Trophoblast cell (in vitro differentiated cells and primary cell): ENCODE measurements at regions not wholly inside any gene's neighbourhood (a gene's known extent, or its start where the extent isn't known, plus 50 kb on each side); places are given as distances from the start of the nearest gene placed in this dataset.

Experiments used
- DNase-seq, 2 donors: peaks; one replicate each; pipeline ENCODE4 v3.0.0-alpha.2; 2016
- H2AFZ ChIP-seq: 2 replicates; pipeline ENCODE4 v1.6.1; 2013; ENCODE audit warnings: low read length, moderate library complexity, mild to moderate bottlenecking; ENCODE audit not compliant: insufficient read depth, poor library complexity
- H2AK5ac ChIP-seq: 2 replicates; pipeline ENCODE4 v1.6.1; 2013; ENCODE audit warnings: mild to moderate bottlenecking, low read length
- H2BK120ac ChIP-seq: 2 replicates; pipeline ENCODE4 v1.6.1; 2013; ENCODE audit warnings: low read length, mild to moderate bottlenecking, moderate library complexity; ENCODE audit not compliant: insufficient read depth, poor library complexity
- H2BK12ac ChIP-seq: 2 replicates; pipeline ENCODE4 v1.6.1; 2013; ENCODE audit warnings: mild to moderate bottlenecking, low read length, moderate library complexity
- H2BK5ac ChIP-seq: 2 replicates; pipeline ENCODE4 v1.6.1; 2013; ENCODE audit warnings: low read length, low read depth, moderate library complexity, mild to moderate bottlenecking; ENCODE audit not compliant: poor library complexity
- H3K14ac ChIP-seq: 2 replicates; pipeline ENCODE4 v1.6.1; 2013; ENCODE audit warnings: mild to moderate bottlenecking, low read length
- H3K18ac ChIP-seq: 2 replicates; pipeline ENCODE4 v1.6.1; 2013; ENCODE audit warnings: mild to moderate bottlenecking, low read length
- H3K23ac ChIP-seq: 2 replicates; pipeline ENCODE4 v1.6.1; 2013; ENCODE audit warnings: low read length
- H3K27ac ChIP-seq: 2 replicates; pipeline ENCODE4 v1.5.1; 2013; ENCODE audit warnings: low read depth, mild to moderate bottlenecking, inconsistent platforms, low read length, moderate library complexity
- H3K27me3 ChIP-seq: 2 replicates; pipeline ENCODE4 v1.6.1; 2013; ENCODE audit warnings: inconsistent platforms, mild to moderate bottlenecking, low read length, moderate library complexity; ENCODE audit not compliant: insufficient read depth
- H3K36me3 ChIP-seq, 2 experiments: 1 replicate in 1 of 2; 2 replicates in 1 of 2; pipeline ENCODE4 v1.6.1; 2013; ENCODE audit warnings: low read length in 2 of 2, mild to moderate bottlenecking in 2 of 2, moderate library complexity in 1 of 2; ENCODE audit not compliant: insufficient read depth in 2 of 2, control insufficient read depth in 1 of 2
- H3K4ac ChIP-seq: 2 replicates; pipeline ENCODE4 v1.6.1; 2013; ENCODE audit warnings: low read depth, mild to moderate bottlenecking, low read length, moderate library complexity
- H3K4me1 ChIP-seq, 2 experiments: 1 replicate in 1 of 2; 2 replicates in 1 of 2; pipeline ENCODE4 v1.6.1; 2013; ENCODE audit warnings: low read length in 2 of 2, mild to moderate bottlenecking in 2 of 2, moderate library complexity in 1 of 2; ENCODE audit not compliant: insufficient read depth in 2 of 2, control insufficient read depth in 1 of 2
- H3K4me2 ChIP-seq: 2 replicates; pipeline ENCODE4 v1.6.1; 2013; ENCODE audit warnings: inconsistent platforms, mild to moderate bottlenecking, low read length, moderate library complexity
- H3K4me3 ChIP-seq: 2 replicates; pipeline ENCODE4 v1.5.1; 2013; ENCODE audit warnings: mild to moderate bottlenecking, low read depth, low read length, inconsistent platforms
- H3K79me1 ChIP-seq: one replicate; pipeline ENCODE4 v1.6.1; 2013; ENCODE audit warnings: low read length
- H3K79me2 ChIP-seq: 2 replicates; pipeline ENCODE4 v1.6.1; 2013; ENCODE audit warnings: low read length, mild to moderate bottlenecking; ENCODE audit not compliant: control insufficient read depth, insufficient read depth, poor library complexity
- H3K9ac ChIP-seq: 2 replicates; pipeline ENCODE4 v1.6.1; 2013; ENCODE audit warnings: mild to moderate bottlenecking, low read length
- H3K9me3 ChIP-seq: 2 replicates; pipeline ENCODE4 v1.6.1; 2013; ENCODE audit warnings: low read depth, mild to moderate bottlenecking, control low read depth, inconsistent platforms, low read length; ENCODE audit not compliant: insufficient read depth
- H4K12ac ChIP-seq: 2 replicates; pipeline ENCODE4 v1.6.1; 2013; ENCODE audit warnings: low read depth, mild to moderate bottlenecking, low read length, moderate library complexity
- H4K8ac ChIP-seq: 2 replicates; pipeline ENCODE4 v1.6.1; 2013; ENCODE audit warnings: low read depth, mild to moderate bottlenecking, low read length, moderate library complexity
- H4K91ac ChIP-seq: one replicate; pipeline ENCODE4 v1.6.1; 2013; ENCODE audit warnings: low read depth, mild to moderate bottlenecking, low read length, moderate library complexity
- WGBS: extraction: QIAGEN DNeasy Blood & Tissue Kit; methylation state at CpG from one replicate; pipeline ENCODE4 v1.1.7; 2013; ENCODE audit warnings: missing lambda C conversion rate; ENCODE audit not compliant: insufficient read length, insufficient coverage; ENCODE audit errors: extremely low coverage; 5-methylcytosine and 5-hydroxymethylcytosine counted together

DNA sequence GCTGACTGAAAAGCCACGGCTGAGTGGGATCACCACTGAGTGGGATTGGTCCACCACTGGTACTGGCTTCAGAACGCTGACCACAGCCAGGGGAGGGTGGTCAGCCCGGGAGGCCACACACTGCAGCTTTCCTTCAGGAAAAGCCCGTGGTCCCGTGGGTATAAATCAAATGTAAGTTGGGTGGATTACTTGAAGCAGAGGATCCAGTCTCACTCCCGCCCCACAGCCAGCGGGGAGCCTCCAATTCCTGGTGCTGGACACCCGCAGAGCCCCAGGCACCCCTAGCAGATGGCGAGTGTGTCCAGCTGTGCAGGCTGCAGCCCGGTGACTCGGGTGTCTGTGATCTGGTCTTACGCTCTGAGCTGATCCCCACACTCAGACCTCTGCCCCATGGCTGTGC lies 231.1 kb upstream of the ZNF32 start:
- no peak overlapping the region for H3K18ac ChIP-seq
- H3K23ac ChIP-seq = no peak overlapping the region
- no peaks in the 10 kb centered on the region for H3K36me3 ChIP-seq
- H4K12ac ChIP-seq = no peak overlapping the region
- no peak overlapping the region for H3K27ac ChIP-seq
- H3K27me3 ChIP-seq = no peaks in the 10 kb centered on the region
- no peak overlapping the region for H3K4ac ChIP-seq
- H4K8ac ChIP-seq = no peak overlapping the region
- no peaks in the 10 kb centered on the region for H3K79me1 ChIP-seq
- no peak overlapping the region for H3K14ac ChIP-seq
- no peak overlapping the region for H2BK12ac ChIP-seq
- no peak overlapping the region for H4K91ac ChIP-seq
- no peak overlapping the region for H3K4me2 ChIP-seq
- no peak overlapping the region for H2AFZ ChIP-seq
- no peak for DNase-seq
- no peaks in the 10 kb centered on the region for H3K79me2 ChIP-seq
- no peaks in the 10 kb centered on the region for H3K4me1 ChIP-seq
- no CpG with 5 or more reads among the region's 12 CpGs for WGBS
- no peak overlapping the region for H2AK5ac ChIP-seq
- no peak overlapping the region for H2BK5ac ChIP-seq
- H2BK120ac ChIP-seq = no peak overlapping the region
- no peaks in the 10 kb centered on the region for H3K9me3 ChIP-seq
- H3K9ac ChIP-seq = no peak overlapping the region
- no peak overlapping the region for H3K4me3 ChIP-seq

DNA sequence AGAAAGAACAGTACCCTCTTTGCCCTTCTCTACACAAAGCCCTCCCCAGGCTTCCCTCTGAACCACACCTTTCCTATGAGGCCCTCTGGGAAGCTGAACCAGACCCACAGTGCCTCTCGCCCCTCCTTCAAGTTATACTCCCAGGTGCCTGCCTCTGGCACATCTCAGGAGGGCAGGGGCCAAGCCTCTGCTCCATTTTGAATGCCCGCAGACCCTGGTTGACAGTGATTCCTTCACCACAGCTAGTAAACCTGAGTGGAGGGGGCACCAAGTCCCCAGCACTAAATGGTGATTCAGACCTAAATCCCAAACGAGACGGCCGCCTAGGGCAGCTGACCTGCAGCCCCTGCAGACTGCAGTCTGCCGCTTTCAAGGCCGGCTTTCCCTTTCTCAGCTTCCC lies 230.5 kb upstream of the ZNF32 start:
- H3K4me3 ChIP-seq = no peak overlapping the region
- no peaks in the 10 kb centered on the region for H3K27me3 ChIP-seq
- no peaks in the 10 kb centered on the region for H3K4me1 ChIP-seq
- no peak overlapping the region for H2BK12ac ChIP-seq
- no peak overlapping the region for H4K8ac ChIP-seq
- no peak overlapping the region for H4K12ac ChIP-seq
- H2AK5ac ChIP-seq = no peak overlapping the region
- no peak overlapping the region for H3K9ac ChIP-seq
- H2BK120ac ChIP-seq = peak overlapping the region; percentile 12
- no peak overlapping the region for H2BK5ac ChIP-seq
- no peaks in the 10 kb centered on the region for H3K79me2 ChIP-seq
- no CpG with 5 or more reads among the region's 7 CpGs for WGBS
- H3K23ac ChIP-seq = no peak overlapping the region
- H3K27ac ChIP-seq = no peak overlapping the region
- H3K9me3 ChIP-seq = no peaks in the 10 kb centered on the region
- H3K14ac ChIP-seq = no peak overlapping the region
- no peak overlapping the region for H3K4me2 ChIP-seq
- no peak overlapping the region for H3K4ac ChIP-seq
- H3K79me1 ChIP-seq = no peaks in the 10 kb centered on the region
- no peak overlapping the region for H3K18ac ChIP-seq
- no peak for DNase-seq
- H3K36me3 ChIP-seq = no peaks in the 10 kb centered on the region
- peak overlapping the region; percentile 13 for H4K91ac ChIP-seq
- no peak overlapping the region for H2AFZ ChIP-seq

DNA sequence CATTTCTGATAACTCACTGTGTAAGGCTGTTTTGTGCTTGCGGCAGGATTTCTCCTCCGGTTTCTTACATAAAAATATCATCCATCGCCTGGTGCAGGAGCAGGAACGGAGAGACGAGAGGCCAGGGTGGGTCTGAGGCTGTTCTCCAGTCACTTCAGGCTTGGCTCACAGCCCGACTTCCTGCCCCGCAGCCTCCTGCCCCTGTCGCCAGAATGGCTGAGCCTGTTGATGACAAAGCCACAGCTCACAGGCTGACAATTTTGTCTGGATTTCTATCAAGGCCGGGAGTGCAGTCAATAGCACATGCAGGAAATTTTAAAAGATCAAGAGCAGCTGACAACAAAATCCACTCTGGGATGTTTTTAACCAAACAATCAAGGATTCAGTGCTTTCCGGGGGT lies 229.7 kb upstream of the ZNF32 start:
- Histone ChIP-seq H3K4ac (no peak overlapping the region), H3K4me2 (no peak overlapping the region), H3K4me1 (no peaks in the 10 kb centered on the region), H3K79me1 (no peaks in the 10 kb centered on the region), H2BK12ac (no peak overlapping the region), H3K14ac (no peak overlapping the region), H3K36me3 (no peaks in the 10 kb centered on the region), H2BK5ac (no peak overlapping the region), H3K9ac (no peak overlapping the region), H3K27me3 (no peaks in the 10 kb centered on the region), H2BK120ac (no peak overlapping the region), H3K9me3 (no peaks in the 10 kb centered on the region), H4K8ac (no peak overlapping the region), H2AFZ (no peak overlapping the region), H4K91ac (no peak overlapping the region), H3K23ac (no peak overlapping the region), H4K12ac (no peak overlapping the region), H3K4me3 (no peak overlapping the region), H3K27ac (no peak overlapping the region), H2AK5ac (no peak overlapping the region), H3K18ac (no peak overlapping the region), H3K79me2 (no peaks in the 10 kb centered on the region)
- WGBS = no CpG with 5 or more reads among the region's 10 CpGs
- DNase-seq = no peak

DNA sequence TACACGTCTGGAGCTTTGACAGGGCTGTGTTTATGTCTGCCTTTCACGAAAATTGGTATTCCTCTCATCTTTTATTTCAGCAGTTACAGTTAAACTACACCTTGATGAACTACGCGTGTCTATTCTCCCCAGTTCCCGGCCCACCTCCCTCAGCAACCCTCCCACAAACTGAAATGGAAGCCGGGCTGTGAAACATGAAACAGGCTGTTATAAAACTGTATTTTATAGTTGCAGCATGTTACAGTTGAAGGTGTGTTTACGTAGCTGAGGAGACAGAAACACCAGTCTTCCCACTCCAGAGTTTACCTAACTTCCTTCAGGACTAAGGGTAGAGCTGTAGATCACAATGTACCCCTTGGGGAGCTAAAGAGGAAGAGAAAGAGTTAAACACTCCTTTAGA lies 228.3 kb upstream of the ZNF32 start:
- Histone ChIP-seq H3K14ac (no peak overlapping the region), H4K12ac (no peak overlapping the region), H2BK5ac (no peak overlapping the region), H4K8ac (no peak overlapping the region), H3K23ac (no peak overlapping the region), H3K9me3 (no peaks in the 10 kb centered on the region), H3K4ac (no peak overlapping the region), H3K36me3 (no peaks in the 10 kb centered on the region), H3K79me1 (no peaks in the 10 kb centered on the region), H3K4me1 (no peaks in the 10 kb centered on the region), H3K27ac (no peak overlapping the region), H2BK120ac (no peak overlapping the region), H3K79me2 (no peaks in the 10 kb centered on the region), H3K4me3 (no peak overlapping the region), H3K27me3 (no peaks in the 10 kb centered on the region), H3K9ac (no peak overlapping the region), H2BK12ac (no peak overlapping the region), H3K18ac (no peak overlapping the region), H3K4me2 (no peak overlapping the region), H2AFZ (no peak overlapping the region), H2AK5ac (no peak overlapping the region), H4K91ac (no peak overlapping the region)
- no CpG with 5 or more reads among the region's 7 CpGs for WGBS
- no peak for DNase-seq
